ENCODE measurements at regions not wholly inside any gene's neighbourhood (a gene's known extent, or its start where the extent isn't known, plus 50 kb on each side); places are given as distances from the start of the nearest gene placed in this dataset.

GRCh38 chr2:129056959-129057317 lies 738.3 kb upstream of the HS6ST1 start:
- no peaks in the 10 kb centered on the region for H3K36me3 ChIP-seq (ENCODE audit: insufficient read depth, low read length)
- no peaks in the 10 kb centered on the region for H3K4me1 ChIP-seq (ENCODE audit: insufficient read depth, low read length)
- no peaks in the 10 kb centered on the region for H3K79me2 ChIP-seq (ENCODE audit: insufficient read depth, low read length)
- no peaks in the 10 kb centered on the region for H3K27me3 ChIP-seq (ENCODE audit: insufficient read depth, low read length)
- H3K4me3 ChIP-seq (ENCODE audit: insufficient read depth, low read length): no peak overlapping the region
- no peak for DNase-seq (ENCODE audit: insufficient read length, low spot score, missing footprints)
- TF ChIP-seq CTCF (IDR thresholded peaks at IDR 0.05; ENCODE audit: extremely low read depth, low read depth, low read length): no peak
- no peak overlapping the region for H3K4me2 ChIP-seq (ENCODE audit: insufficient read depth, low read length)
- no peak overlapping the region for H2AFZ ChIP-seq (ENCODE audit: low read length)
- no peaks in the 10 kb centered on the region for H4K20me1 ChIP-seq (ENCODE audit: insufficient read depth, low read length)
- no peak overlapping the region for H3K27ac ChIP-seq (ENCODE audit: low read depth, low read length)
- peaks cover 3% of the 10 kb centered on the region for H3K9me3 ChIP-seq (ENCODE audit: low read depth, low read length)

- Histone ChIP-seq H3K27ac (ENCODE audit: low read depth, low read length) (no peak overlapping the region), H3K4me3 (ENCODE audit: insufficient read depth, low read length) (no peak overlapping the region), H3K27me3 (ENCODE audit: insufficient read depth, low read length) (no peaks in the 10 kb centered on the region), H3K36me3 (ENCODE audit: insufficient read depth, low read length) (no peaks in the 10 kb centered on the region), H3K4me2 (ENCODE audit: insufficient read depth, low read length) (no peak overlapping the region), H3K79me2 (ENCODE audit: insufficient read depth, low read length) (no peaks in the 10 kb centered on the region), H3K9me3 (ENCODE audit: low read depth, low read length) (peaks cover 3% of the 10 kb centered on the region), H3K4me1 (ENCODE audit: insufficient read depth, low read length) (no peaks in the 10 kb centered on the region), H2AFZ (ENCODE audit: low read length) (no peak overlapping the region), H4K20me1 (ENCODE audit: insufficient read depth, low read length) (no peaks in the 10 kb centered on the region)
- TF ChIP-seq CTCF (IDR thresholded peaks at IDR 0.05; ENCODE audit: extremely low read depth, low read depth, low read length): no peak
- no peak for DNase-seq (ENCODE audit: insufficient read length, low spot score, missing footprints)
Measured at GRCh38 chr2:129058981-129059380, 740.3 kb upstream of the HS6ST1 start.

GRCh38 chr2:129059476-129059875 lies 740.8 kb upstream of the HS6ST1 start:
- DNase-seq (ENCODE audit: insufficient read length, low spot score, missing footprints): no peak
- Histone ChIP-seq H3K4me2 (ENCODE audit: insufficient read depth, low read length) (no peak overlapping the region), H3K9me3 (ENCODE audit: low read depth, low read length) (peaks cover 3% of the 10 kb centered on the region), H4K20me1 (ENCODE audit: insufficient read depth, low read length) (no peaks in the 10 kb centered on the region), H3K36me3 (ENCODE audit: insufficient read depth, low read length) (no peaks in the 10 kb centered on the region), H3K27ac (ENCODE audit: low read depth, low read length) (no peak overlapping the region), H3K79me2 (ENCODE audit: insufficient read depth, low read length) (no peaks in the 10 kb centered on the region), H3K27me3 (ENCODE audit: insufficient read depth, low read length) (no peaks in the 10 kb centered on the region), H2AFZ (ENCODE audit: low read length) (no peak overlapping the region), H3K4me3 (ENCODE audit: insufficient read depth, low read length) (no peak overlapping the region), H3K4me1 (ENCODE audit: insufficient read depth, low read length) (no peaks in the 10 kb centered on the region)
- TF ChIP-seq CTCF (IDR thresholded peaks at IDR 0.05; ENCODE audit: extremely low read depth, low read depth, low read length): no peak

GRCh38 chr2:129061069-129061768 lies 742.6 kb upstream of the HS6ST1 start:
- H3K4me3 ChIP-seq (ENCODE audit: insufficient read depth, low read length): no peak overlapping the region
- H2AFZ ChIP-seq (ENCODE audit: low read length): no peak overlapping the region
- H3K4me1 ChIP-seq (ENCODE audit: insufficient read depth, low read length): no peaks in the 10 kb centered on the region
- H3K36me3 ChIP-seq (ENCODE audit: insufficient read depth, low read length): no peaks in the 10 kb centered on the region
- no peak for DNase-seq (ENCODE audit: insufficient read length, low spot score, missing footprints)
- H3K27me3 ChIP-seq (ENCODE audit: insufficient read depth, low read length): no peaks in the 10 kb centered on the region
- H3K79me2 ChIP-seq (ENCODE audit: insufficient read depth, low read length): no peaks in the 10 kb centered on the region
- H3K4me2 ChIP-seq (ENCODE audit: insufficient read depth, low read length): no peak overlapping the region
- H3K9me3 ChIP-seq (ENCODE audit: low read depth, low read length): peaks cover 3% of the 10 kb centered on the region
- TF ChIP-seq CTCF (IDR thresholded peaks at IDR 0.05; ENCODE audit: extremely low read depth, low read depth, low read length): no peak
- no peaks in the 10 kb centered on the region for H4K20me1 ChIP-seq (ENCODE audit: insufficient read depth, low read length)
- no peak overlapping the region for H3K27ac ChIP-seq (ENCODE audit: low read depth, low read length)
